GM12878 (cell line): ENCODE measurements at regions not wholly inside any gene's neighbourhood (a gene's known extent, or its start where the extent isn't known, plus 50 kb on each side); places are given as distances from the start of the nearest gene placed in this dataset.

ENCODE experiments used
- ATAC-seq: fragments of 200-7000 bp; cut with Tn5 transposase; 3 replicates; pipeline ENCODE4 v1.9.1; 2020; ENCODE audit warnings: mild to moderate bottlenecking, moderate library complexity
- BruUV-seq: library from RNA; stranded (reverse); fragments of 400-500 nt; replicated peaks from 2 replicates; lab custom pipeline; 2021; lab: Mats Ljungman, UMichigan
- CTCF ChIA-PET: fragments of 300-600 bp; sonication (Branson Sonifier 250); formaldehyde crosslinking; extraction: SDS; loops from one replicate; lab custom pipeline; 2021; ENCODE audit warnings: inconsistent platforms; lab: Yijun Ruan, JAX
- POLR2A ChIA-PET: fragments of 350-600 bp; formaldehyde crosslinking; extraction: SDS; loops from one replicate; lab custom pipeline; 2021; ENCODE audit warnings: inconsistent platforms; lab: Charles Lee
- RAD21 ChIA-PET: fragments of 300-600 bp; sonication (Branson Sonifier 250); formaldehyde crosslinking; loops from one replicate; lab custom pipeline; 2023; ENCODE audit warnings: antibody characterized with exemption; ENCODE audit not compliant: unreplicated experiment; lab: Charles Lee
- SMC1A ChIA-PET: fragments of 300-600 bp; sonication (Branson Sonifier 250); formaldehyde crosslinking; loops from one replicate; lab custom pipeline; 2023; ENCODE audit not compliant: unreplicated experiment, uncharacterized antibody; lab: Charles Lee
- DNase-seq: peaks from one replicate; pipeline ENCODE4 v3.0.0-alpha.2; 2011; ENCODE audit warnings: low read depth, low spot score
- FAIRE-seq: peaks from 3 replicates; lab custom pipeline; 2011; peaks lifted over from hg19 to GRCh38; lab: Jason Lieb, UNC
- H2AFZ ChIP-seq: 2 replicates; pipeline ENCODE4 v1.6.0; 2011; ENCODE audit warnings: low read depth, low read length, control low read depth; ENCODE audit not compliant: control insufficient read depth
- H3K27ac ChIP-seq: 2 replicates; pipeline ENCODE4 v1.5.1; 2011; ENCODE audit warnings: control low read depth; ENCODE audit not compliant: control insufficient read depth, insufficient read depth
- H3K27me3 ChIP-seq, 2 experiments: replicated peaks in 1 of 2; 2 replicates each; pipeline versions ENCODE4 v1.6.0 to v1.6.1; 2011; ENCODE audit warnings: low read length in 1 of 2; ENCODE audit not compliant: control insufficient read depth in 2 of 2, insufficient read depth in 2 of 2
- H3K36me3 ChIP-seq, 2 experiments: 2 replicates each; pipeline ENCODE4 v1.5.1; 2011; ENCODE audit warnings: low read length in 1 of 2; ENCODE audit not compliant: control insufficient read depth in 2 of 2, insufficient read depth in 2 of 2
- H3K4me1 ChIP-seq: 2 replicates; pipeline ENCODE4 v1.6.1; 2011; ENCODE audit warnings: mild to moderate bottlenecking, low read length, moderate library complexity, mixed read lengths; ENCODE audit not compliant: control insufficient read depth, insufficient read depth
- H3K4me2 ChIP-seq: 2 replicates; pipeline ENCODE4 v1.6.0; 2011; ENCODE audit warnings: control low read depth; ENCODE audit not compliant: control insufficient read depth, insufficient read depth
- H3K4me3 ChIP-seq: fragments of 200-600 bp; sonication (generic); 2 replicates; pipeline ENCODE4 v1.5.1; 2016
- H3K79me2 ChIP-seq: 2 replicates; pipeline ENCODE4 v1.6.0; 2011; ENCODE audit warnings: low read length; ENCODE audit not compliant: control insufficient read depth, insufficient read depth
- H3K9ac ChIP-seq: 2 replicates; pipeline ENCODE4 v1.8.0; 2011; ENCODE audit warnings: low read length, control low read depth, mixed read lengths; ENCODE audit not compliant: control insufficient read depth, insufficient read depth
- H3K9me3 ChIP-seq: replicated peaks from 3 replicates; pipeline ENCODE4 v1.5.1; 2011; ENCODE audit warnings: mild to moderate bottlenecking, low read length; ENCODE audit not compliant: control insufficient read depth, insufficient read depth
- H4K20me1 ChIP-seq: 2 replicates; pipeline ENCODE4 v1.6.0; 2011; ENCODE audit not compliant: control insufficient read depth, insufficient read depth
- BCLAF1 ChIP-seq: fragments of 450-650 bp; IDR thresholded peaks from 2 replicates; pipeline ENCODE4 v1.6.1; 2017; ENCODE audit warnings: antibody characterized with exemption, mild to moderate bottlenecking, moderate library complexity
- BHLHE40 ChIP-seq, 2 experiments: fragments of 450-650 bp in 1 of 2; IDR thresholded peaks; 2 replicates each; pipeline ENCODE4 v1.6.1; 2011 to 2017; ENCODE audit warnings: low read depth in 2 of 2, borderline replicate concordance in 1 of 2, improper control_type of control experiment in 1 of 2, low read length in 1 of 2, mild to moderate bottlenecking in 1 of 2
- CBFB ChIP-seq: IDR thresholded peaks from 2 replicates; pipeline ENCODE4 v1.6.1; 2016; ENCODE audit warnings: antibody characterized with exemption, low read depth
- CHD1 ChIP-seq: IDR thresholded peaks from 2 replicates; pipeline ENCODE4 v1.6.1; 2012; ENCODE audit warnings: low read depth, low read length, improper control_type of control experiment
- CTCF ChIP-seq, 3 experiments: IDR thresholded peaks in 2 of 3; conservative IDR thresholded peaks in 1 of 3; 2 replicates each; pipeline ENCODE4 v1.5.1; 2011; ENCODE audit warnings: low read depth in 3 of 3, low read length in 3 of 3, mild to moderate bottlenecking in 3 of 3, control low read depth in 2 of 3, moderate library complexity in 2 of 3, inconsistent platforms in 1 of 3, mixed read lengths in 1 of 3; ENCODE audit not compliant: control insufficient read depth in 2 of 3, insufficient read depth in 1 of 3; ENCODE audit errors: extremely low read depth in 1 of 3
- HCFC1 ChIP-seq: fragments of 150-350 bp; IDR thresholded peaks from 2 replicates; pipeline ENCODE4 v1.6.1; 2014; ENCODE audit warnings: low read length
- HDAC2 ChIP-seq: fragments of 200-600 bp; sonication (generic); IDR thresholded peaks from 2 replicates; pipeline ENCODE4 v1.6.1; 2017
- MAX ChIP-seq: IDR thresholded peaks from 2 replicates; pipeline ENCODE4 v1.6.1; 2012; ENCODE audit warnings: low read depth, low read length, improper control_type of control experiment
- MTA2 ChIP-seq: fragments of 450-650 bp; IDR thresholded peaks from 2 replicates; pipeline ENCODE4 v1.6.1; 2016; ENCODE audit warnings: low read depth, mild to moderate bottlenecking, moderate library complexity
- SREBF2 ChIP-seq: IDR thresholded peaks from 2 replicates; pipeline ENCODE4 v1.6.1; 2012; ENCODE audit warnings: mild to moderate bottlenecking, low read length
- STAT1 ChIP-seq: fragments of 450-650 bp; conservative IDR thresholded peaks from 2 replicates; pipeline ENCODE4 v1.6.1; 2014; ENCODE audit warnings: antibody characterized with exemption, mild to moderate bottlenecking
- TCF7 ChIP-seq: IDR thresholded peaks from 2 replicates; pipeline ENCODE4 v1.6.1; 2014; ENCODE audit warnings: antibody characterized with exemption, borderline replicate concordance
- ZBTB11 ChIP-seq: fragments of 450-650 bp; formaldehyde crosslinking; IDR thresholded peaks from 2 replicates; pipeline ENCODE4 v1.5.0; 2022; ENCODE audit warnings: mild to moderate bottlenecking, missing genetic modification characterization
- WGBS: methylation state at CpG from one replicate; pipeline ENCODE4 v1.1.6; 2016; ENCODE audit warnings: low lambda C conversion rate; ENCODE audit not compliant: insufficient replicate concordance, insufficient coverage; ENCODE audit errors: missing lambda C conversion rate; 5-methylcytosine and 5-hydroxymethylcytosine counted together
- in situ Hi-C: fragments of 300-500 bp; cut with MboI; formaldehyde crosslinking; loops from 9 replicates; pipeline ENCODE4 v1.14.3; 2018; ENCODE audit warnings: mixed read lengths
- intact Hi-C: fragments of 100-400 bp; cut with micrococcal nuclease; formaldehyde crosslinking; loops from one replicate; pipeline ENCODE4 v1.14.2; 2022; ENCODE audit not compliant: unreplicated experiment

GRCh38 chr2:108084311-108084710 lies 98.0 kb downstream of the SLC5A7 start:
- 64% methylated on average over 3 of the region's 3 CpGs for WGBS
- FAIRE-seq (no peak), ATAC-seq (no peak), DNase-seq (no peak)
- H3K9ac ChIP-seq: no peak overlapping the region
- TF ChIP-seq ZBTB11 (CRISPR knock-in tag) (no peak), BCLAF1 (no peak), HDAC2 (no peak), MTA2 (no peak), CHD1 (no peak), HCFC1 (no peak), BHLHE40 (IDR thresholded peaks at IDR 0.05; ENCODE audit: borderline replicate concordance in 1 of 2, low read depth in 2 of 2, low read length in 1 of 2) (no peak), SREBF2 (no peak), CTCF (IDR thresholded peaks at IDR 0.05 in 2 of 3, conservative IDR thresholded peaks at IDR 0.05 in 1 of 3; ENCODE audit: control insufficient read depth in 2 of 3, extremely low read depth in 1 of 3, insufficient read depth in 1 of 3, low read depth in 3 of 3, low read length in 3 of 3) (no peak), MAX (no peak), TCF7 (no peak), CBFB (no peak), STAT1 (no peak)
- no peak overlapping the region for H3K4me3 ChIP-seq
- H3K9me3 ChIP-seq: no peaks in the 10 kb centered on the region
- H2AFZ ChIP-seq: no peak overlapping the region
- no peak overlapping the region for H3K27ac ChIP-seq
- H3K4me1 ChIP-seq: no peaks in the 10 kb centered on the region
- BruUV-seq: no TSS peak
- CTCF ChIA-PET: no interaction called here
- no peaks in the 10 kb centered on the region for H4K20me1 ChIP-seq
- no peaks in the 10 kb centered on the region for H3K79me2 ChIP-seq
- RAD21 ChIA-PET: no interaction called here
- H3K4me2 ChIP-seq: no peak overlapping the region
- in situ Hi-C loops: no loop called here
- intact Hi-C loops: no loop called here
- H3K36me3 ChIP-seq: no peaks in the 10 kb centered on the region
- no peaks in the 10 kb centered on the region for H3K27me3 ChIP-seq
- SMC1A ChIA-PET: no interaction called here
- POLR2A ChIA-PET: no interaction called here
